ENCODE measurements at regions not wholly inside any gene's neighbourhood (a gene's known extent, or its start where the extent isn't known, plus 50 kb on each side); places are given as distances from the start of the nearest gene placed in this dataset.

GRCh38 chr2:196383799-196384198 lies 212.4 kb upstream of the STK17B start:
- no peak for DNase-seq (ENCODE audit: low read depth in 4 of 4, low spot score in 2 of 4)

- DNase-seq (ENCODE audit: low read depth in 4 of 4, low spot score in 2 of 4): no peak
Observed at GRCh38 chr2:196384729-196385128, 213.4 kb upstream of the STK17B start.

- DNase-seq (ENCODE audit: low read depth in 4 of 4, low spot score in 2 of 4): no peak
Observed at GRCh38 chr2:196389670-196390069, 218.3 kb upstream of the STK17B start.

GRCh38 chr2:196390243-196391148 lies 219.1 kb upstream of the STK17B start:
- no peak for DNase-seq (ENCODE audit: low read depth in 4 of 4, low spot score in 2 of 4)

GRCh38 chr2:196391149-196391479 lies 219.7 kb upstream of the STK17B start:
- DNase-seq (ENCODE audit: low read depth in 4 of 4, low spot score in 2 of 4): no peak

- no peak for DNase-seq (ENCODE audit: low read depth in 4 of 4, low spot score in 2 of 4)
Observed at GRCh38 chr2:196399096-196399495, 227.7 kb upstream of the STK17B start.

GRCh38 chr2:196399722-196400691 lies 228.6 kb upstream of the STK17B start:
- no peak for DNase-seq (ENCODE audit: low read depth in 4 of 4, low spot score in 2 of 4)

- DNase-seq (ENCODE audit: low read depth in 4 of 4, low spot score in 2 of 4): no peak
Observed at GRCh38 chr2:196403471-196403870, 232.1 kb upstream of the STK17B start.

GRCh38 chr2:196404276-196404675 lies 232.9 kb upstream of the STK17B start:
- no peak for DNase-seq (ENCODE audit: low read depth in 4 of 4, low spot score in 2 of 4)

GRCh38 chr2:196407675-196408264 lies 231.7 kb upstream of the CCDC150 start:
- no peak for DNase-seq (ENCODE audit: low read depth in 4 of 4, low spot score in 2 of 4)

GRCh38 chr2:196409376-196409775 lies 230.1 kb upstream of the CCDC150 start:
- no peak for DNase-seq (ENCODE audit: low read depth in 4 of 4, low spot score in 2 of 4)

GRCh38 chr2:196410008-196410407 lies 229.5 kb upstream of the CCDC150 start:
- DNase-seq (ENCODE audit: low read depth in 4 of 4, low spot score in 2 of 4): no peak

- no peak for DNase-seq (ENCODE audit: low read depth in 4 of 4, low spot score in 2 of 4)
Observed at GRCh38 chr2:196413821-196414274, 225.7 kb upstream of the CCDC150 start.

- DNase-seq (ENCODE audit: low read depth in 4 of 4, low spot score in 2 of 4): no peak
Observed at GRCh38 chr2:196415384-196415783, 224.1 kb upstream of the CCDC150 start.

- no peak for DNase-seq (ENCODE audit: low read depth in 4 of 4, low spot score in 2 of 4)
Observed at GRCh38 chr2:196420143-196420542, 219.4 kb upstream of the CCDC150 start.

- DNase-seq (ENCODE audit: low read depth in 4 of 4, low spot score in 2 of 4): no peak
Observed at GRCh38 chr2:196421880-196422279, 217.6 kb upstream of the CCDC150 start.

GRCh38 chr2:196422361-196422760 lies 217.2 kb upstream of the CCDC150 start:
- DNase-seq (ENCODE audit: low read depth in 4 of 4, low spot score in 2 of 4): no peak

- no peak for DNase-seq (ENCODE audit: low read depth in 4 of 4, low spot score in 2 of 4)
Observed at GRCh38 chr2:196426122-196426521, 213.4 kb upstream of the CCDC150 start.

GRCh38 chr2:196427986-196428634 lies 211.4 kb upstream of the CCDC150 start:
- DNase-seq (ENCODE audit: low read depth in 4 of 4, low spot score in 2 of 4): no peak

- no peak for DNase-seq (ENCODE audit: low read depth in 4 of 4, low spot score in 2 of 4)
Observed at GRCh38 chr2:196431076-196431475, 208.4 kb upstream of the CCDC150 start.

GRCh38 chr2:196431957-196432356 lies 207.6 kb upstream of the CCDC150 start:
- DNase-seq (ENCODE audit: low read depth in 4 of 4, low spot score in 2 of 4): no peak
